ENCODE measurements at regions not wholly inside any gene's neighbourhood (a gene's known extent, or its start where the extent isn't known, plus 50 kb on each side); places are given as distances from the start of the nearest gene placed in this dataset.
A peak's percentile ranks its signal among the peaks of the same experiment; 100 is the strongest.
"Not testable (repeated sequence)": the region's sequence is repeated elsewhere in the genome, so short reads cannot be mapped to it uniquely, and the experiment has no call there.

- in situ Hi-C loops (cut with HindIII; ENCODE audit: low pct_unique_long_range_greater_than_20kb, low sequenced_read_pairs), result no loop called here
- no peak for DNase-seq (ENCODE audit: low read depth, low spot score)
Measured at GRCh38 chr11:90601261-90601660, 378.4 kb upstream of the CHORDC1 start.

DNA sequence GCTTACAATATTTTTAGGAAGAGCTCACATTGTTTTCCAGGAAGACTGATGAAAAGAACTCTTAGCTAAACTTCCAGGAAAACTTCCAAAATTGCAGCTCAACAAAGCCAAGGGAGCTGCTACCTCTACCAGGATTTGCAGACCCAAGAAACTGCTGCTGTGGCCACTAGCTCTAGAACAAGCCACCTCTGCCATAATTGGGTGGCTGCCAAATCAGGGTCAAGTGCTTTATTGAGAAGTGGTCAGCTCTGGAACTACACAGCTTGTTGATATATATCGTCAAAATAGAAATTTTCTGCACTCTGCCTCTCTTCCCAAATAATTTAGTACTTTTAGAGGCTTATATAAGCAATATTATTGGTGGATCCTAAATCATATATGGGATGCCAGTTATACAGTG is 371.8 kb upstream of the CHORDC1 start:
- in situ Hi-C loops (cut with HindIII; ENCODE audit: low pct_unique_long_range_greater_than_20kb, low sequenced_read_pairs), result no loop called here
- DNase-seq (ENCODE audit: low read depth, low spot score), result peak; percentile 39

- no peak for DNase-seq (ENCODE audit: low read depth, low spot score)
- in situ Hi-C loops (cut with HindIII; ENCODE audit: low pct_unique_long_range_greater_than_20kb, low sequenced_read_pairs), result no loop called here
Measured at GRCh38 chr11:90593099-90593498, 370.2 kb upstream of the CHORDC1 start.

DNA sequence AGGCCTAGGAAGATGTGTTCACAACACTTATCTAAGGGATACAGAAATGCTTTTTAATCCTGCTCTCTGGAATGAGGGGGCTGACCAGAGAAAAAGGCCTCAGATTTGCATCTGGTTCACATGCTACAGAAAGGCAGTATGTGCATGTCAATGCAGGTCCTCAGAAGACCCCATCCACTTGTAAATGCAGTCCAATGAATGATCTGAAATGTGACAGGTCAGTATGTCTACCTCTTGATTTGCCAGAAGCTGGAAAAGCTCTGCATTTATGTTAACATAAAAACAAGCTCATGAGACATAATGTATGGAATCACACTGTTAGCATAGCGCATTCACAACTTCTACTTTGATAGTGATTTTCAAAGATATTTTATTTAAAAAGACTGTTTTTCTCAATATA is 367.4 kb upstream of the CHORDC1 start:
- no peak for DNase-seq (ENCODE audit: low read depth, low spot score)
- in situ Hi-C loops (cut with HindIII; ENCODE audit: low pct_unique_long_range_greater_than_20kb, low sequenced_read_pairs), result no loop called here

DNA sequence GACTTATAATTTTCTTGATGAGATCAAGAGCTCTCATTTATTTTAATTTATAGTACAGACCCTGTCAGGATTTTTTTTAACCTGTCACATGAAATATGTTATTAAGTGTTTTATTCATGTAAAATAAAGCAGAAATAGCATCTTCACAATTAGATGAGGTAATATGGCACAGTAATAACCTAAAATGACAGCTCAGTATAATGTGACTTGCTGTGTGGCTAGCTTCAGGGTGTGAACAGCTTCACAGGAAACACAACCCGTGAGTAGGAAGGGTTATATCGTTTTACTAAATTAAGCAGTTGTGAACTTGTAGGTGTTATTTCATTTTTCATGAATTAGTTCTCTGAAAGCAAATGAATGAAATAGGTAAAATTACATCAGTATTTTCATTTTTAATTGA is 366.9 kb upstream of the CHORDC1 start:
- no peak for DNase-seq (ENCODE audit: low read depth, low spot score)
- in situ Hi-C loops (cut with HindIII; ENCODE audit: low pct_unique_long_range_greater_than_20kb, low sequenced_read_pairs), result no loop called here

DNA sequence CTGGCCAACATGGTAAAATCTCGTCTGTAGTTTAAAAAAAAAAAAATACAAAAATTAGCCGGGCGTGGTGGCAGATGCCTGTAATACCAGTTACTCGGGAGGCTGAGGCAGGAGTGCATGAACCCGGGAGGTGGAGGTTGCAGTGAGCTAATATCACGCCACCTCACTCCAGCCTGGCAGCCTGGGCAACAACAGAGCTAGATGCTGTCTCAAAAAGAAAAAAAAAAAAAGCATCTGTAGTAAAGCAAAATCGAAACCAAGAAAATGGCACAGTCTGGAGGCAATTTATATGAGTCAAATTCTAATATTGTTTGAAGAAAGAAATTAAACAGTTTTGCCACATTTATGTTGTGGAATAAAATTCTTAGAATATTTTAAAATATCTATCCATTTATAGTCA is 365.0 kb upstream of the CHORDC1 start:
- in situ Hi-C loops (cut with HindIII; ENCODE audit: low pct_unique_long_range_greater_than_20kb, low sequenced_read_pairs), result no loop called here
- no peak for DNase-seq (ENCODE audit: low read depth, low spot score)

DNA sequence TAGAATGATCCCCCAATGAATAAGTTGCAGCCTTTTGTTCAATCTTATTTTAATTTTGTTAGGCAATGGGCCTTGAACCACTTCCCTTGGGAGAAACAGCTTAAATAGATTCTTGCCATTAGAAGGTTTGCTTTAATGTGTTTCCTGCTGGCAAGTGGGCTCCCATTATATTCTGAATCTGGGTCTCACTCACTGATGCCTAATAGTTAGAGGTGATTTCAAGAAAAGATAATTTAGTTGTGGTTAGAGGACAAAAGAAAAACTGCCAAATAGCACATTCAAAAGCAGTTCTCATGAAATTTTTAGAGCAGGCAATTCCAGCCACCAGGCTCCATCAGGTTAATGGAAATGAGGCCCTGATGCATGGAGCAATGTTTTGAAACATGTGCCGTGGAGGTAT is 362.6 kb upstream of the CHORDC1 start:
- no peak for DNase-seq (ENCODE audit: low read depth, low spot score)
- in situ Hi-C loops (cut with HindIII; ENCODE audit: low pct_unique_long_range_greater_than_20kb, low sequenced_read_pairs), result no loop called here

- in situ Hi-C loops (cut with HindIII; ENCODE audit: low pct_unique_long_range_greater_than_20kb, low sequenced_read_pairs), result not testable (repeated sequence)
Measured at GRCh38 chr11:90582999-90583398, 360.1 kb upstream of the CHORDC1 start.

GRCh38 chr11:90564531-90564930 is 341.7 kb upstream of the CHORDC1 start:
- DNase-seq (ENCODE audit: low read depth, low spot score), result no peak
- in situ Hi-C loops (cut with HindIII; ENCODE audit: low pct_unique_long_range_greater_than_20kb, low sequenced_read_pairs), result no loop called here

More at GRCh38 chr11:90582999-90583398, 360.1 kb upstream of the CHORDC1 start:
- not testable (repeated sequence) for DNase-seq (ENCODE audit: low read depth, low spot score)

- in situ Hi-C loops (cut with HindIII; ENCODE audit: low pct_unique_long_range_greater_than_20kb, low sequenced_read_pairs), result no loop called here
- no peak for DNase-seq (ENCODE audit: low read depth, low spot score)
Measured at GRCh38 chr11:90558328-90558865, 335.5 kb upstream of the CHORDC1 start.

- no peak for DNase-seq (ENCODE audit: low read depth, low spot score)
- in situ Hi-C loops (cut with HindIII; ENCODE audit: low pct_unique_long_range_greater_than_20kb, low sequenced_read_pairs), result no loop called here
Measured at GRCh38 chr11:90556606-90557005, 333.8 kb upstream of the CHORDC1 start.

DNA sequence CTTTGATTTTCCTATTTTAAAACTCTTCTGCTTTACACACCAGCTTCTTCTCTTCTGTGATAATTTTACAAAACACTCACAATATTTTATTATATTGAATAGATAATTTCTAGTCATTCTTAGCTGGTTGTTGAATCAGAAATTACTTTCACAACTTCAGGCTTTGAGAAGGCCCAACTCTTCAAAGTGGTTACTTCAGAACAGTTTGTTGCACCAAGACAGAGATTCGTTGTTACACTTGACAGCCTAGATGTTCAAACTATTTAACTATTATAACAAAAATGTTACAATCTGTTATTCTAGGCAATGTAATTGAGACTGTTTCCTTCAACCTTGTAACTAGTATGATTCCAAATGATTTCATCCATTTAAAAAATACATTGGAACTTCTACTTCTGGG is 333.2 kb upstream of the CHORDC1 start:
- in situ Hi-C loops (cut with HindIII; ENCODE audit: low pct_unique_long_range_greater_than_20kb, low sequenced_read_pairs), result no loop called here
- DNase-seq (ENCODE audit: low read depth, low spot score), result no peak

GRCh38 chr11:90555477-90555876 is 332.6 kb upstream of the CHORDC1 start:
- DNase-seq (ENCODE audit: low read depth, low spot score), result no peak
- in situ Hi-C loops (cut with HindIII; ENCODE audit: low pct_unique_long_range_greater_than_20kb, low sequenced_read_pairs), result no loop called here

GRCh38 chr11:90542092-90542491 is 319.2 kb upstream of the CHORDC1 start:
- no peak for DNase-seq (ENCODE audit: low read depth, low spot score)
- in situ Hi-C loops (cut with HindIII; ENCODE audit: low pct_unique_long_range_greater_than_20kb, low sequenced_read_pairs), result no loop called here

- no peak for DNase-seq (ENCODE audit: low read depth, low spot score)
- in situ Hi-C loops (cut with HindIII; ENCODE audit: low pct_unique_long_range_greater_than_20kb, low sequenced_read_pairs), result no loop called here
Measured at GRCh38 chr11:90536301-90536700, 313.5 kb upstream of the CHORDC1 start.

DNA sequence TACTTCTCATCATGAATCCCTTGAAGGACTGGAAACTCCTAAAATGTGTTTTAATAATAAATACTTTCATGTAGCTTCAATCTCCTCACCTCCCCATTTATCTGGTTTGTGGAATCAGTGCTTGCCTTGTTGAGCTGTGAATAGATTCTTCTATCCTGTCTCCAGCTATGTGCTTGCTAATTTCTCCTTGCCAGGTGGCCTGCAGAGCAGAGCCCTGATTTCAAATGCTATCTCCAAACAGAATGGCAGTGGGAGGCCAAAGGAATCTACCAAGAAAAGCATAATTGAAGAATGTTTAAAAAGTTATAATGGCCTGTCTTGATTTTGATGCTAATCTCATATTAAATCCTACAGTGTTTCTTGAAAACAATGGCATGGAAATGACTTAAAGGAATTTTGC is 309.3 kb upstream of the CHORDC1 start:
- in situ Hi-C loops (cut with HindIII; ENCODE audit: low pct_unique_long_range_greater_than_20kb, low sequenced_read_pairs), result no loop called here
- no peak for DNase-seq (ENCODE audit: low read depth, low spot score)

DNA sequence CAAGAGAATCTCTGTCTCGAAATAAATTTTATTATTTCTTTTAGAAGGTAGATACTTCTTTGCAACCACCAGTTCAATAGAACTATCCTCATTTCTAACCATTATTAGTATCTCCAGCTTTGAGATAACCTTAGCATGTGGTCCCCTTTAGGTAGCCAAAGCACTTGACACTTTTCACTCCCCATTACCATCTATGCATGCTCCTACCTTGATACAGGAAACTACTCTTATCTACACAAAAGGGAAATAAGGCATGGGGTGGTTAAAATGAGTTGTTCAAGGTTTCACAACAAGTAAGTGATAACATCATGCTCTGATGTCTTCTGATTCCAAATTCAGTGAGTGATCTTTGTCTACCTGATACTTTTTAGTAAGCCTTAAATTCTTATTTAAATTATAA is 308.2 kb upstream of the CHORDC1 start:
- in situ Hi-C loops (cut with HindIII; ENCODE audit: low pct_unique_long_range_greater_than_20kb, low sequenced_read_pairs), result no loop called here
- DNase-seq (ENCODE audit: low read depth, low spot score), result no peak

GRCh38 chr11:90525962-90526361 is 303.1 kb upstream of the CHORDC1 start:
- in situ Hi-C loops (cut with HindIII; ENCODE audit: low pct_unique_long_range_greater_than_20kb, low sequenced_read_pairs), result no loop called here
- no peak for DNase-seq (ENCODE audit: low read depth, low spot score)

DNA sequence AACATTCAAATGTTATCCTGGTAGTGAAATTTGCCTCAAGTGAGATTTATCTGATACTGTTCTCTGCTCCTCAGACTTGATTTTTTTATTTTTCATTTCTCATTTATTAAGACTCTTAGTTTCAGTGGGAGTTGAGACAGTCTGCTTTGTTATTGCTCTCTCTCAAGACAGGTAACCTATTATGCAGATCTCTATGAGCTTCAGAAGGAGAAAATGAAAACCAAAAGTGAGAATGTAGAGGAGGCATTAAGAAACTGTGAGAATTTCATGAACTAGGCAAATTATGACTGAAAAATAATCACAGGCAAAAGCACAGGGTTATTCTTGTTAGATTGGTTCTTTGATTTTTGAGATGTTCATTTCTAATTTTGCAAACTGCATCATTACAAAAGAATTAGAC is 290.0 kb upstream of the CHORDC1 start:
- in situ Hi-C loops (cut with HindIII; ENCODE audit: low pct_unique_long_range_greater_than_20kb, low sequenced_read_pairs), result no loop called here
- no peak for DNase-seq (ENCODE audit: low read depth, low spot score)

DNA sequence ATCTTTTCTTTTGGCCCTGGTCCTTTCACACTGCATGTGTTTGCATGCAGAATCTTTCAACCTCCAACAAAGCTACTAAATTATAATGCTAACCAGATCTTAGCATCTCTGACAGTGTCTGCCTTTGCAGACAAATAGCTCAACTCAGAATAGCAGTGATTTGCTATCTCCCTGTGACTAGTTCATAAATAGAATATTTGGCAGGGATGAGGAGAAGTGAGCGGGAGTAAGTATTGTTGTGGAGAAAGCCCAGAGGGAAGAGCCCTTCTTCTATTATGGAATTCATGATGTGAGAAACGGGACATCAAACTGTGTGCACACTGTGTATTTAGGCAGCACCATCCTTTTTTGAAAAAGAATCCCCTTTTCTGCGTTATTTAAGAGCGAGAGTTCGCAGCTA is 288.0 kb upstream of the CHORDC1 start:
- no peak for DNase-seq (ENCODE audit: low read depth, low spot score)
- in situ Hi-C loops (cut with HindIII; ENCODE audit: low pct_unique_long_range_greater_than_20kb, low sequenced_read_pairs), result no loop called here
